ENCODE measurements at regions not wholly inside any gene's neighbourhood (a gene's known extent, or its start where the extent isn't known, plus 50 kb on each side); places are given as distances from the start of the nearest gene placed in this dataset.

- in situ Hi-C loops (cut with MboI; ENCODE audit: low sequenced_read_pairs) (no loop called here), intact Hi-C loops (cut with micrococcal nuclease) (no loop called here), dilution Hi-C loops (cut with HindIII; ENCODE audit: low sequenced_read_pairs, unreplicated experiment) (no loop called here)
- no peak overlapping the region for H2AK9ac ChIP-seq (replicated peaks; ENCODE audit: low read depth, low read length, poor library complexity)
- no peak overlapping the region for H4K5ac ChIP-seq (ENCODE audit: low read depth, low read length)
- no peak overlapping the region for H2AK5ac ChIP-seq (ENCODE audit: low read depth, low read length)
- no peaks in the 10 kb centered on the region for H3K9me1 ChIP-seq (ENCODE audit: insufficient read depth, low read length)
- no peak overlapping the region for H3K27ac ChIP-seq (ENCODE audit: insufficient read depth, low read length)
- no peak overlapping the region for H4K8ac ChIP-seq (ENCODE audit: low read depth in 2 of 2, low read length in 2 of 2)
- no peak overlapping the region for H4K91ac ChIP-seq (ENCODE audit: insufficient read depth, low read depth, low read length)
- no peak overlapping the region for H3K9ac ChIP-seq (ENCODE audit: low read depth, low read length)
- ATAC-seq (ENCODE audit: low read depth) (no peak), DNase-seq (no peak)
- no peak overlapping the region for H2BK5ac ChIP-seq (ENCODE audit: low read depth, low read length, poor library complexity, severe bottlenecking)
- no peak overlapping the region for H3K23ac ChIP-seq (ENCODE audit: low read depth, low read length)
- no peak overlapping the region for H2BK120ac ChIP-seq (ENCODE audit: low read depth, low read length)
- H3K36me3 ChIP-seq (ENCODE audit: control insufficient read depth, insufficient read depth, low read length), result no peaks in the 10 kb centered on the region
- H3K18ac ChIP-seq (ENCODE audit: low read depth, low read length), result no peak overlapping the region
- CTCF ChIA-PET, result no interaction called here
- H2BK15ac ChIP-seq (ENCODE audit: low read depth, low read length), result no peak overlapping the region
- no peak overlapping the region for H2BK20ac ChIP-seq (ENCODE audit: low read depth, low read length)
- H3K79me1 ChIP-seq (ENCODE audit: low read depth in 1 of 2, low read length in 2 of 2), result no peaks in the 10 kb centered on the region
- H3K9me3 ChIP-seq (ENCODE audit: control insufficient read depth, insufficient read depth, low read length), result peaks cover 10% of the 10 kb centered on the region
- H3K4ac ChIP-seq (ENCODE audit: low read depth, low read length), result no peak overlapping the region
- H3K14ac ChIP-seq (replicated peaks; ENCODE audit: low read depth, low read length), result no peak overlapping the region
- no peak overlapping the region for H2AFZ ChIP-seq (replicated peaks; ENCODE audit: low read length, poor library complexity)
- H3K4me2 ChIP-seq (ENCODE audit: low read depth, low read length), result no peak overlapping the region
- H3K4me3 ChIP-seq (ENCODE audit: insufficient read depth, low read depth, low read length), result no peak overlapping the region
- no TSS peak for BruUV-seq (replicated peaks)
- no peaks in the 10 kb centered on the region for H3K4me1 ChIP-seq (ENCODE audit: control insufficient read depth, insufficient read depth, low read length)
- TF ChIP-seq POLR2A (IDR thresholded peaks at IDR 0.05; ENCODE audit: low read depth, low read length) (no peak), FOS (IDR thresholded peaks at IDR 0.05; ENCODE audit: low read depth, low read length) (no peak), USF2 (IDR thresholded peaks at IDR 0.05; ENCODE audit: low read depth, low read length) (no peak), CTCF (conservative IDR thresholded peaks at IDR 0.05; ENCODE audit: low read depth, low read length) (no peak), MAFK (IDR thresholded peaks at IDR 0.05; ENCODE audit: low read depth, low read length) (no peak), RAD21 (IDR thresholded peaks at IDR 0.05; ENCODE audit: low read length) (no peak), RCOR1 (IDR thresholded peaks at IDR 0.05; ENCODE audit: insufficient replicate concordance, low read length) (no peak), MAZ (IDR thresholded peaks at IDR 0.05; ENCODE audit: borderline replicate concordance, low read depth, low read length) (no peak), BHLHE40 (IDR thresholded peaks at IDR 0.05; ENCODE audit: low read depth, low read length) (no peak)
- no peak overlapping the region for H3K56ac ChIP-seq (ENCODE audit: extremely low read depth, insufficient read depth, low read length)
- no CpG with 5 or more reads among the region's 6 CpGs for WGBS, 2 experiments (ENCODE audit: extremely low coverage in 2 of 2, insufficient read length in 1 of 2)
- H3K27me3 ChIP-seq (ENCODE audit: control insufficient read depth, insufficient read depth, low read length), result no peaks in the 10 kb centered on the region
- no peaks in the 10 kb centered on the region for H4K20me1 ChIP-seq (ENCODE audit: insufficient read depth, low read length)
- POLR2A ChIA-PET (ENCODE audit: unreplicated experiment), result no interaction called here
Observed at GRCh38 chr15:94028809-94029208, 202.6 kb upstream of the MCTP2 start.
